ENCODE measurements at regions not wholly inside any gene's neighbourhood (a gene's known extent, or its start where the extent isn't known, plus 50 kb on each side); places are given as distances from the start of the nearest gene placed in this dataset.

DNA sequence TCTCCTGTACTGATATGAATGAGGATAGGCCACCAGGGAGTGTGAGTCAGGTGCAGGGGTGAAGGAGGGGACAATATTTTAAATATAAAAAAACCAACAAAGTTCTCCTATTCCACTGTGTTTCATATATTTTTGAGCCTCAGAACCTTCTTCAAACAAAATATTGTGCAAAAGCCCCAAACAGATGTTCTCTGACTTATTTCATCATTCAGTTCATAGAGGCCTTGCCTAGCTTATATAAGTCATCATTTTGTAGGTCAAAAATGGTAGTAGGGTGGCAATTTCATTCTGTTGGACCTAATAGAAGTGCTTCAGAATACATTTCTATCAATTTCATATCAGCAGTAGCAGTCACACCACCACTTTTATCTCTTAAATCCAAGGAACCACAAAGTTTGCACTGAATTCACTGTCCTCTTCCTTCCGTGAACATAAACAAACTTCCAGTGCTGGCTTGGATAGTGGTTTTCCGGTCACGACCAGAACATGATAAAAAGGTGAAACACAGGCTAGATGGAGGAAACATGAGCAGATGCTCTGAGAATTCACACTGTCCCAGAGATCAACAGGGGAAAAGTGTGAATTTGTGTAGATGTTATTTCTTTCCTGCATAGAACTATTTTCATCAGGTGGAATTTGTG is 99.1 kb downstream of the EN1 start (continued):
- TF ChIP-seq, protein P1, sequence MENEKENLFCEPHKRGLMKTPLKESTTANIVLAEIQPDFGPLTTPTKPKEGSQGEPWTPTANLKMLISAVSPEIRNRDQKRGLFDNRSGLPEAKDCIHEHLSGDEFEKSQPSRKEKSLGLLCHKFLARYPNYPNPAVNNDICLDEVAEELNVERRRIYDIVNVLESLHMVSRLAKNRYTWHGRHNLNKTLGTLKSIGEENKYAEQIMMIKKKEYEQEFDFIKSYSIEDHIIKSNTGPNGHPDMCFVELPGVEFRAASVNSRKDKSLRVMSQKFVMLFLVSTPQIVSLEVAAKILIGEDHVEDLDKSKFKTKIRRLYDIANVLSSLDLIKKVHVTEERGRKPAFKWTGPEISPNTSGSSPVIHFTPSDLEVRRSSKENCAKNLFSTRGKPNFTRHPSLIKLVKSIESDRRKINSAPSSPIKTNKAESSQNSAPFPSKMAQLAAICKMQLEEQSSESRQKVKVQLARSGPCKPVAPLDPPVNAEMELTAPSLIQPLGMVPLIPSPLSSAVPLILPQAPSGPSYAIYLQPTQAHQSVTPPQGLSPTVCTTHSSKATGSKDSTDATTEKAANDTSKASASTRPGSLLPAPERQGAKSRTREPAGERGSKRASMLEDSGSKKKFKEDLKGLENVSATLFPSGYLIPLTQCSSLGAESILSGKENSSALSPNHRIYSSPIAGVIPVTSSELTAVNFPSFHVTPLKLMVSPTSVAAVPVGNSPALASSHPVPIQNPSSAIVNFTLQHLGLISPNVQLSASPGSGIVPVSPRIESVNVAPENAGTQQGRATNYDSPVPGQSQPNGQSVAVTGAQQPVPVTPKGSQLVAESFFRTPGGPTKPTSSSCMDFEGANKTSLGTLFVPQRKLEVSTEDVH (IDR thresholded peaks at IDR 0.05; ENCODE audit: low read depth, partially characterized antibody): no peak
- TF ChIP-seq, protein P2, sequence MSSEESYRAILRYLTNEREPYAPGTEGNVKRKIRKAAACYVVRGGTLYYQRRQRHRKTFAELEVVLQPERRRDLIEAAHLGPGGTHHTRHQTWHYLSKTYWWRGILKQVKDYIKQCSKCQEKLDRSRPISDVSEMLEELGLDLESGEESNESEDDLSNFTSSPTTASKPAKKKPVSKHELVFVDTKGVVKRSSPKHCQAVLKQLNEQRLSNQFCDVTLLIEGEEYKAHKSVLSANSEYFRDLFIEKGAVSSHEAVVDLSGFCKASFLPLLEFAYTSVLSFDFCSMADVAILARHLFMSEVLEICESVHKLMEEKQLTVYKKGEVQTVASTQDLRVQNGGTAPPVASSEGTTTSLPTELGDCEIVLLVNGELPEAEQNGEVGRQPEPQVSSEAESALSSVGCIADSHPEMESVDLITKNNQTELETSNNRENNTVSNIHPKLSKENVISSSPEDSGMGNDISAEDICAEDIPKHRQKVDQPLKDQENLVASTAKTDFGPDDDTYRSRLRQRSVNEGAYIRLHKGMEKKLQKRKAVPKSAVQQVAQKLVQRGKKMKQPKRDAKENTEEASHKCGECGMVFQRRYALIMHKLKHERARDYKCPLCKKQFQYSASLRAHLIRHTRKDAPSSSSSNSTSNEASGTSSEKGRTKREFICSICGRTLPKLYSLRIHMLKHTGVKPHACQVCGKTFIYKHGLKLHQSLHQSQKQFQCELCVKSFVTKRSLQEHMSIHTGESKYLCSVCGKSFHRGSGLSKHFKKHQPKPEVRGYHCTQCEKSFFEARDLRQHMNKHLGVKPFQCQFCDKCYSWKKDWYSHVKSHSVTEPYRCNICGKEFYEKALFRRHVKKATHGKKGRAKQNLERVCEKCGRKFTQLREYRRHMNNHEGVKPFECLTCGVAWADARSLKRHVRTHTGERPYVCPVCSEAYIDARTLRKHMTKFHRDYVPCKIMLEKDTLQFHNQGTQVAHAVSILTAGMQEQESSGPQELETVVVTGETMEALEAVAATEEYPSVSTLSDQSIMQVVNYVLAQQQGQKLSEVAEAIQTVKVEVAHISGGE (CRISPR knock-in tag; IDR thresholded peaks at IDR 0.05): peak in 1 of 3 experiments; percentile 30; a peak in 1 of 6 replicates
- no peak for TF ChIP-seq SAP30 (IDR thresholded peaks at IDR 0.05; ENCODE audit: borderline replicate concordance, insufficient read depth, low read depth, low read length, poor library complexity, severe bottlenecking)
- TF ChIP-seq, protein P3, sequence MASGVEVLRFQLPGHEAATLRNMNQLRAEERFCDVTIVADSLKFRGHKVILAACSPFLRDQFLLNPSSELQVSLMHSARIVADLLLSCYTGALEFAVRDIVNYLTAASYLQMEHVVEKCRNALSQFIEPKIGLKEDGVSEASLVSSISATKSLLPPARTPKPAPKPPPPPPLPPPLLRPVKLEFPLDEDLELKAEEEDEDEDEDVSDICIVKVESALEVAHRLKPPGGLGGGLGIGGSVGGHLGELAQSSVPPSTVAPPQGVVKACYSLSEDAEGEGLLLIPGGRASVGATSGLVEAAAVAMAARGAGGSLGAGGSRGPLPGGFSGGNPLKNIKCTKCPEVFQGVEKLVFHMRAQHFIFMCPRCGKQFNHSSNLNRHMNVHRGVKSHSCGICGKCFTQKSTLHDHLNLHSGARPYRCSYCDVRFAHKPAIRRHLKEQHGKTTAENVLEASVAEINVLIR (CRISPR knock-in tag; IDR thresholded peaks at IDR 0.05): no peak
- no peak for TF ChIP-seq IRF2 (CRISPR knock-in tag; IDR thresholded peaks at IDR 0.05)
- TF ChIP-seq TBP (optimal IDR thresholded peaks at IDR 0.05; ENCODE audit: low read depth, low read length): no peak
- TF ChIP-seq, protein P4, sequence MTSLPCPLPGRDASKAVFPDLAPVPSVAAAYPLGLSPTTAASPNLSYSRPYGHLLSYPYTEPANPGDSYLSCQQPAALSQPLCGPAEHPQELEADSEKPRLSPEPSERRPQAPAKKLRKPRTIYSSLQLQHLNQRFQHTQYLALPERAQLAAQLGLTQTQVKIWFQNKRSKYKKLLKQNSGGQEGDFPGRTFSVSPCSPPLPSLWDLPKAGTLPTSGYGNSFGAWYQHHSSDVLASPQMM (CRISPR knock-in tag; IDR thresholded peaks at IDR 0.05): no peak
- TF ChIP-seq JUND (IDR thresholded peaks at IDR 0.05; ENCODE audit: borderline replicate concordance, low read depth, low read length): peak; percentile 30; the same call in 1 of the 2 replicates
- TF ChIP-seq JUND (tag; IDR thresholded peaks at IDR 0.05; ENCODE audit: borderline replicate concordance, low read depth, low read length): no peak; the same call in 2 of the 3 replicates
- peak; percentile 42 for TF ChIP-seq HDAC3 (IDR thresholded peaks at IDR 0.05; ENCODE audit: borderline replicate concordance, partially characterized antibody)
- TF ChIP-seq RCOR1 (IDR thresholded peaks at IDR 0.05; ENCODE audit: borderline replicate concordance in 1 of 2, low read depth in 2 of 2, low read length in 2 of 2): peak in 1 of 2 experiments; percentile 93; a peak in 2 of 4 replicates
- 0 out of 2 replicates have a peak, but pooled peaks have one; percentile 20 for TF ChIP-seq NFE2 (IDR thresholded peaks at IDR 0.05; ENCODE audit: low read depth)
- no peak for TF ChIP-seq CBX2 (IDR thresholded peaks at IDR 0.05; ENCODE audit: insufficient read depth, low read length, poor library complexity, severe bottlenecking)
- peak; percentile 43; the same call in 1 of the 2 replicates for TF ChIP-seq FOSL1 (tag; conservative IDR thresholded peaks at IDR 0.05)
- peak; percentile 49; the same call in 1 of the 2 replicates for TF ChIP-seq LCOR (CRISPR knock-in tag; IDR thresholded peaks at IDR 0.05)
- no peak for TF ChIP-seq TAF15 (IDR thresholded peaks at IDR 0.05; ENCODE audit: low read depth, low read length)

Measured in K562 (cell line).